GM21529 (cell line): ENCODE measurements at regions not wholly inside any gene's neighbourhood (a gene's known extent, or its start where the extent isn't known, plus 50 kb on each side); places are given as distances from the start of the nearest gene placed in this dataset.

Source experiments
- ATAC-seq: cut with Tn5 transposase; IDR thresholded peaks from one replicate; pipeline ENCODE4 v1.9.1; 2021; ENCODE audit not compliant: unreplicated experiment

- no peak for ATAC-seq
Observed at GRCh38 chr3:187927565-187927964, 182.3 kb upstream of the BCL6 start.

DNA sequence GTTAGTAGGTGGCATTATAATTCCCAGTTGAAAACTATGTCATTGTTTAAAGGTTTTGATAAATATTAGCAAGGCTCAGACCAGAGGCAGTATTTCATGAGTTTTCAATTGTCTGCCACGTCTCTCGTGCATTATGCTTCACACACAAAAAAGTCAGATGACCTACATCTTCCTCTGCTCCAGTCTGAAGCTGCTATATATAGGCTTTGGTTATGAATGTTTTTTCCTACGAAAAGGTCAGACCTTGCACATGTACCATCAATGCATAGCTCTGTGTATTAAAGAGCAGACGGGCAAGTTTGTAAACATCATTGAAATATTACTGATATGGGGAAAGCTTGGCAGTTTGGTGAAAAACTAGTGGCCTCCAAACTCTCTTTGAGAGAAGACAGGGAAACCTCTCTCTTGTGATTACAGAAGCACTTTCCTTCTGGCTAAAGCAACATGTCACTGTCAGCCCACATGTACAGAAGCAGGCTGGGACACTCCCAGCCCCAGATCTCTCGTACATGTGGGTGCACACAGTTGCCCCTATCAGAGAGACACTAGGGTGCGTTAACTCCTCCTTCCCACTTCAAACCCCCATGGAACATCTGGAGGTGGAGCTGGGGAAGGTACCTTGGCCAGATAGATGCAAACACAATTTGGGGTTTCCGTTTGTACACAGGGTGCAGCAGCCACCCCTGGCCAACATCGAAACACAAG, 184.0 kb upstream of the BCL6 start:
- no peak for ATAC-seq

GRCh38 chr3:187930021-187930420, 184.8 kb upstream of the BCL6 start:
- no peak for ATAC-seq

DNA sequence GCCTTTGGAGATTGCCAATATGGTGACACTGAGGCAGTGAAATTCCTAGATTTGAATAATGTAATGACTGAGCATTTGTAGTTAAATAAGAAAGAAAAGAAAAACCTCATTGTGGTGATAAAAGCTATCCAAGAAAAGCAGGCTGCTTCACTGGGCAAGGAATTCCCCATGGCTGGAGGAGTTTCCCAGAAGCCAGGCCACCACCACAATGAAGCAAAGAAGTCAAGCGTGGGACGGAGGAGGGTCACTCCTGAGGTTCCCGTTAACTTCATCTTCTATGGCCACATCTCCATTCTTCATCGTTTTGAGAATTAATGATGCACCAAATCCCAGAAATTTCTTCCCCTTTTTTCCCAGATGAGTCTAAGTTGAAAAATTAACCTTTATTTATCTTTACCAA, 185.8 kb upstream of the BCL6 start:
- no peak for ATAC-seq

DNA sequence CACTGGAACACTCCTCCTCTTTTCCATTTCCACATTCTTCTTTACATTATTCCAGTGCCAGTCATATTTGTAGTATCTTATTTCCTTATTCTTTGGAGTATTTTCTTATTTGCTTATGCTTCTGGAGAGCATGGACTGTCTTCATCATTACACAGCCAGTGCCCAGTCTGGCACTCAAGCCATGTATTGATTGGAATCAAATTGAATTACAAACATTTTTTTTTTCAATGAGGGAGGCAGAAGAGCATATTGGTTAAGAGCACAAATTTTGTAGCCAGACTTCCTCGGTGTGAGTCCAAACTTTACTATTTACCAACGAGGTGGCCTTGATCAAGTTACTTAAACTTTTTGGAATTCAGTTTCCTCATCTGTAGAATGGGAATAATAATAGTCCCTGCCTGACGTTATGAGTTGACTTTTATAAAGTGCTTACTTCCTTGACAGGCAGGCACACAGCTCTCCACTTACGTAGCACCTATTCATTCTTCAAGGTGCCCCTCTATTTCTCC, 186.6 kb upstream of the BCL6 start:
- no peak for ATAC-seq

GRCh38 chr3:187932530-187932929, 187.3 kb upstream of the BCL6 start:
- no peak for ATAC-seq

DNA sequence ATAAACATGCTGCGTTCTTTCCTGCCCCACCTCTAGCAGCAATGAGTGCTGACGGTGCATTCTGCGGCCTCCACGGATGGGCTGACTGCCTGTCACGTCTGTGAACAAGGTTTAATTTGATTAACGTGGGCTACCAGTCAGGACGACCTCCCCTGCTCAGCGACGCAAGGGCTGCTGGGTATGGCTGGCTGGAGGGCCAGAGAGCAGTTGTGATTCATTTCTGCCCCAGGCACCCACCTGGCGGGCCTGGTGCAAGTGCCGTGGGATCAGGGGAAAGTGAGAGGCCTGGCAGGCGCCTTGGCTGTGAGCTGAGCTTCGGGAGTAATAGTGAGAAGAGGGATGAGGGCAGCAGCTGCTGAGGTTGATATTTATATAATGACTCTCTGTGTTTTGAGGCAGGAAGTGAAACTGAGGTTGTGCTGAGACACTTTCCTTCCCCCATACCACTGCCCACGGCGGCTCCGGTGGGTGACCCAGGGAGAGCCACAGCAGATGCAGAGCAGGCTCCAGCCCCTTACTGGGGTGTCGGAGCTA, 190.4 kb upstream of the BCL6 start:
- ATAC-seq: peak; percentile 98

DNA sequence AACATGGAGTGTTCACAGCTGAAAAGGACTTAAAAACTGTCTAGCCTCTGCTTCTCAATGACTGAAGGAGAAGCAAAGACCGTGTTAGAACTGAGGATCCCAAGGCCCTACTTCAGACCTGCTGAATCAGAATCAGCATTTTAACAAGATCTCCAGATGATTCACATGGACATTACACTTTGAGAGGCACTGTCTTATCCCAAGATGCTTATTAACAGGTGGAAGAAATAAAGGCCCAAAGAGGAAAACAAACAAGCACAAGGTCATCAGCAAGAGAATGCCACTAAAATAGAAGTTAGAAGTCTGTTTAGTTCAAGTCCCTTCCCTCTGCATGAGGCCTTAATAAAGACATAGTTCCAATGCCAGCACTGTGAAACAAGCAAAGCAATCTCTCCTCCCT, 191.4 kb upstream of the BCL6 start:
- ATAC-seq: no peak

GRCh38 chr3:187939891-187940290, 194.6 kb upstream of the BCL6 start:
- no peak for ATAC-seq

GRCh38 chr3:187941135-187941847, 196.0 kb upstream of the BCL6 start:
- no peak for ATAC-seq

- ATAC-seq: no peak
Observed at GRCh38 chr3:187941848-187942194, 196.6 kb upstream of the BCL6 start.

DNA sequence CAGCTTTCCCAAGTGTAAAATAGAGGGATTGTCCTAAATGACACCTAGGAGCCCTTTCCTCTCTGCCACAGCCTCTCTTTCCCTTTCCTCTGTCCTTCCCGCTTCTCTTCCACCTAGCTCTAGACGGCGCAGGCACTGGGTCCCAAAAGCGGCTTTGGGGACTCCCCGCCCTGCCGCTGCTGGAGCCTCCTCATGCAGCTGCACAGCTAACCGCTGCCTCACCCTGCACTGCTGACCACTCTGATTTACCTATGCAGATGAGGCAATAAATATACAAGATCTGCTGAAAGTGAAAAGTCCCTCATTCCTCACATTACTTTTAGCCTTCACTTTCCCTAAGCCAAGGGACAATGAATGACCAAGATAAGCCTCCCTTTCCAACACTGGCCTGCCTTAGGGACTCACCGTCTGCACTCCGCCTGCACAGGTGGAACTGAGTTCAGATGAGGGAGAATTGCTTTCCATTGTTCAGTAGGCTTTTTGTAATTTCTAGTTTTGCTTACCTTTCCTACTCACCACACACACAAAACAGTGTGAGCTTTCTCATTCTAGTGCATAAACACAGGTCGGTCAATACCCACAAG, 197.5 kb upstream of the BCL6 start:
- peak; percentile 67 for ATAC-seq

- ATAC-seq: no peak
Observed at GRCh38 chr3:187943677-187944389, 198.6 kb upstream of the BCL6 start.

- ATAC-seq: no peak
Observed at GRCh38 chr3:187944390-187945179, 199.3 kb upstream of the BCL6 start.

DNA sequence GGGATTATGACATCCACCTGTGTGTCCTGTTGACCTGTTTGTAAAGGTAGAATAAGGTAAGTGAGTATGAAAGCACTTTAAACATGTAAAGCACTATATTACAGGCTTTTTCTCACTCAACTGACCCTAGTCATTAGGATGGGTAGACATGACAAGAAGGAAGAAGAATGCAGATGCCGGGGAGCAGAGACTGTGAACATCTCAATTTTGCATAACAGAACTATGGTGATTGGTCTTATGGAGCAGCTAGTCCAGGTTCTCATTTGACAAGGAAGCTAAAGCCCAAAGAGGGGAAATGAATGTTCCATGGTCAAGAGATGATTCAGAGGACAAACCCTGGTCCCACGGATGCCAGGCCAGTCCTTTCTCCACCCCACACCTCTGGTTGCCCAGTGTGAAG, 200.1 kb upstream of the BCL6 start:
- no peak for ATAC-seq

DNA sequence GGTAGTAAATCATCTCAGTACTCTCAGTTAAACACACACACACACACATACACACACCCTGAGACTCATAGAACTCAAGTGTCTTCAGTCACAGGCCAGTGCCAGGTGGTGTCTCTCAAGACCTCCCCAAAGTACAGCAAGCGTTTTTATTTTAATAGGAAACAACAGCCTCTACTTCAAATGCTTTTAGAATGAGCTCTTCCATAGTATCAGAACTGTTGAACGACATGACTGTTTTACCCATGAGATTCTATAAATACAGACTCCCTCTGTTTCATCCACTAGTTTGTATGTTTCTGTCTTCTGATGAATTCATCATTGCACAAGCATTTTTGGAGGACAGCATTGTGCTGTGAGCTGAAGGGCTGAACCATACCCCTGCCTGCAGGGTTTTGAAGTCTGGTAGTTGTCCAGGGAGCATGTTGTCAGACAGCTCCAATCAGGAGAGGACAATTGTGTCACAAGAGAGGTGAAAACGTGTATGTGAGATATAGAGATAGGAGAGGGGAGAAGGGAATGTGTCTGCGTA, 201.0 kb upstream of the BCL6 start:
- no peak for ATAC-seq

- no peak for ATAC-seq
Observed at GRCh38 chr3:187946981-187947380, 201.7 kb upstream of the BCL6 start.

- ATAC-seq: no peak
Observed at GRCh38 chr3:187947927-187948682, 202.8 kb upstream of the BCL6 start.

DNA sequence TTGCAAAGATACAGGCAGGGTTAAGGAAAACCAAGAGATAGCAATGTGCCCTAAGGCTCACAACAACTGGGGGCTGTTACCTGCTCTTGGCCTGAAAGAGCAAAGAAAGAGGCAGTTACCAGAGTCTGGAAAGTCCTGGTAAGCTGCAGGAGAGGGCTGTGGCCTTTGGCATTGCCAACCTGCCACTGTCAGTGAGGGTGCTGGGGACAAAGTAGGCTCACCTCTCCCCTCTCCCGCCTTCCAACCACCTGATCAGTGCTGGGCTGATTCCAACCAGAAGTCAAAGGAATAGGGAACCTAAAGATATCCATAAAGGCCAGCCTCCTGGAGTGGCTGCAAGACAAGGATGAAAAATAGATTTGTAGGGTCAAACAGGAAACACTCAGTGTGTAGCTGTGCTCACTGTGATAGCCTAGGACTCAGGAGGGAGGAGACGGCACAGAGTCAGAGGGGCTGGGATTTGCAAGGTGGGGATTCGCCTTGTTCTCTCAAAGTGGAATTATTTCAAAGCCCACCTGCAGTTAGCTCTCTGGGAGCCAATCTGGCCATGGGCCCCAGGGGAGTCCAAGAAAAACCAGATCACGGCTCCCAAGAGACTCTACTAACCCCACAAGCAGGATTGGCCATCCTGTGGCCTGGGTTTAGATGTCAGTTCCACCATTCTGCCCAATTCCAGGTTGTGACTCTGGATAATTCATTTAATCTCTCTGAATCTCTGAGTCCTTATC, 204.0 kb upstream of the BCL6 start:
- no peak for ATAC-seq
